WTC11 (cell line): ENCODE measurements at regions not wholly inside any gene's neighbourhood (a gene's known extent, or its start where the extent isn't known, plus 50 kb on each side); places are given as distances from the start of the nearest gene placed in this dataset.

Experiments
- ATF1 ChIP-seq: sonication (generic); formaldehyde crosslinking; IDR thresholded peaks from 2 replicates; pipeline ENCODE4 v1.8.1; 2023; ENCODE audit warnings: mild to moderate bottlenecking, moderate library complexity, missing genetic modification reagents
- CBFB ChIP-seq: sonication (generic); formaldehyde crosslinking; IDR thresholded peaks from 2 replicates; pipeline ENCODE4 v1.8.1; 2022; ENCODE audit warnings: mild to moderate bottlenecking, low read depth, missing genetic modification reagents
- E2F5 ChIP-seq: sonication (generic); formaldehyde crosslinking; IDR thresholded peaks from 2 replicates; pipeline ENCODE4 v1.8.1; 2022; ENCODE audit warnings: mild to moderate bottlenecking, moderate library complexity, missing genetic modification reagents
- HMGXB4 ChIP-seq: sonication (generic); formaldehyde crosslinking; IDR thresholded peaks from 2 replicates; pipeline ENCODE4 v1.8.1; 2023; ENCODE audit warnings: mild to moderate bottlenecking, moderate library complexity, missing genetic modification reagents
- MYBL2 ChIP-seq: sonication (generic); formaldehyde crosslinking; IDR thresholded peaks from 2 replicates; pipeline ENCODE4 v1.8.1; 2023; ENCODE audit warnings: mild to moderate bottlenecking, moderate library complexity, missing genetic modification reagents
- OVOL2 ChIP-seq: fragments of 250-450 bp; sonication (Bioruptor Pico); IDR thresholded peaks from 2 replicates; pipeline ENCODE4 v1.9.0; 2021; ENCODE audit warnings: mild to moderate bottlenecking, borderline replicate concordance
- SMAD3 ChIP-seq: sonication (generic); formaldehyde crosslinking; IDR thresholded peaks from 2 replicates; pipeline ENCODE4 v1.8.0; 2022; ENCODE audit warnings: missing genetic modification reagents, mild to moderate bottlenecking, borderline replicate concordance
- TEAD4 ChIP-seq: sonication (generic); formaldehyde crosslinking; IDR thresholded peaks from 2 replicates; pipeline ENCODE4 v1.8.0; 2022; ENCODE audit warnings: mild to moderate bottlenecking, missing genetic modification reagents
- ZNF232 ChIP-seq: sonication (generic); formaldehyde crosslinking; IDR thresholded peaks from 2 replicates; pipeline ENCODE4 v1.8.0; 2022; ENCODE audit warnings: mild to moderate bottlenecking, missing genetic modification reagents
- ZNF416 ChIP-seq: fragments of 250-450 bp; sonication (Bioruptor Pico); IDR thresholded peaks from 2 replicates; pipeline ENCODE4 v1.9.0; 2021; ENCODE audit warnings: mild to moderate bottlenecking, inconsistent platforms
- TF ChIP-seq, protein P1 (sequence below): sonication (generic); formaldehyde crosslinking; IDR thresholded peaks from 2 replicates; pipeline ENCODE4 v1.8.1; 2022; ENCODE audit warnings: low read depth, missing genetic modification reagents, borderline replicate concordance
- TF ChIP-seq, protein P2 (sequence below): fragments of 200-600 bp; IDR thresholded peaks from 2 replicates; pipeline ENCODE4 v1.8.0; 2022; ENCODE audit warnings: antibody characterized with exemption
- TF ChIP-seq, protein P3 (sequence below): sonication (generic); formaldehyde crosslinking; IDR thresholded peaks from 2 replicates; pipeline ENCODE4 v1.8.0; 2022; ENCODE audit warnings: missing genetic modification reagents

DNA sequence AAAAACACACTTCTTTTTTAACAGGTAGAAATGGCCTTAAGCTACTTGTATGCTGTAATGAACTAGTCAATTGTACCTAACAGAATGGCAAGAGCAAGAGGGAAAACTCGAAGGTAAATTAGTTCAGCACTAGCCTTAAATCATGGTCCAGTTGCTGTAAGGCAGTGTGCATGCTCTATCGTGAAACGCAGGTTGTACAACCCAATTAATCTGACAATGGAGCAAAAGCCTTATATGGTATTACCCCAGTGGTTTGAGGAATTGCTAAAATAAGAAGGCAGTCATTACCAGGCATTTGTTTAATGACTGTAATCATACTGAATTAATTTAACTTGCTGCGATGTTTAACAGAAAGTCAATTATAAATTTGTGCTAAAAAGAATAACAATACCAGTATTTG, 69.3 kb upstream of the SOX4 start:
- TF ChIP-seq ATF1 (no peak), ZNF416 (CRISPR knock-in tag) (no peak), CBFB (no peak), E2F5 (CRISPR knock-in tag) (no peak), SMAD3 (no peak), TEAD4 (no peak), OVOL2 (CRISPR knock-in tag) (no peak), MYBL2 (CRISPR knock-in tag) (no peak), HMGXB4 (CRISPR knock-in tag) (no peak), ZNF232 (CRISPR knock-in tag) (no peak)
- TF ChIP-seq, protein P1, sequence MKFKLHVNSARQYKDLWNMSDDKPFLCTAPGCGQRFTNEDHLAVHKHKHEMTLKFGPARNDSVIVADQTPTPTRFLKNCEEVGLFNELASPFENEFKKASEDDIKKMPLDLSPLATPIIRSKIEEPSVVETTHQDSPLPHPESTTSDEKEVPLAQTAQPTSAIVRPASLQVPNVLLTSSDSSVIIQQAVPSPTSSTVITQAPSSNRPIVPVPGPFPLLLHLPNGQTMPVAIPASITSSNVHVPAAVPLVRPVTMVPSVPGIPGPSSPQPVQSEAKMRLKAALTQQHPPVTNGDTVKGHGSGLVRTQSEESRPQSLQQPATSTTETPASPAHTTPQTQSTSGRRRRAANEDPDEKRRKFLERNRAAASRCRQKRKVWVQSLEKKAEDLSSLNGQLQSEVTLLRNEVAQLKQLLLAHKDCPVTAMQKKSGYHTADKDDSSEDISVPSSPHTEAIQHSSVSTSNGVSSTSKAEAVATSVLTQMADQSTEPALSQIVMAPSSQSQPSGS (CRISPR knock-in tag) = no peak
- TF ChIP-seq, protein P2, sequence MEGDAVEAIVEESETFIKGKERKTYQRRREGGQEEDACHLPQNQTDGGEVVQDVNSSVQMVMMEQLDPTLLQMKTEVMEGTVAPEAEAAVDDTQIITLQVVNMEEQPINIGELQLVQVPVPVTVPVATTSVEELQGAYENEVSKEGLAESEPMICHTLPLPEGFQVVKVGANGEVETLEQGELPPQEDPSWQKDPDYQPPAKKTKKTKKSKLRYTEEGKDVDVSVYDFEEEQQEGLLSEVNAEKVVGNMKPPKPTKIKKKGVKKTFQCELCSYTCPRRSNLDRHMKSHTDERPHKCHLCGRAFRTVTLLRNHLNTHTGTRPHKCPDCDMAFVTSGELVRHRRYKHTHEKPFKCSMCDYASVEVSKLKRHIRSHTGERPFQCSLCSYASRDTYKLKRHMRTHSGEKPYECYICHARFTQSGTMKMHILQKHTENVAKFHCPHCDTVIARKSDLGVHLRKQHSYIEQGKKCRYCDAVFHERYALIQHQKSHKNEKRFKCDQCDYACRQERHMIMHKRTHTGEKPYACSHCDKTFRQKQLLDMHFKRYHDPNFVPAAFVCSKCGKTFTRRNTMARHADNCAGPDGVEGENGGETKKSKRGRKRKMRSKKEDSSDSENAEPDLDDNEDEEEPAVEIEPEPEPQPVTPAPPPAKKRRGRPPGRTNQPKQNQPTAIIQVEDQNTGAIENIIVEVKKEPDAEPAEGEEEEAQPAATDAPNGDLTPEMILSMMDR = no peak
- TF ChIP-seq, protein P3, sequence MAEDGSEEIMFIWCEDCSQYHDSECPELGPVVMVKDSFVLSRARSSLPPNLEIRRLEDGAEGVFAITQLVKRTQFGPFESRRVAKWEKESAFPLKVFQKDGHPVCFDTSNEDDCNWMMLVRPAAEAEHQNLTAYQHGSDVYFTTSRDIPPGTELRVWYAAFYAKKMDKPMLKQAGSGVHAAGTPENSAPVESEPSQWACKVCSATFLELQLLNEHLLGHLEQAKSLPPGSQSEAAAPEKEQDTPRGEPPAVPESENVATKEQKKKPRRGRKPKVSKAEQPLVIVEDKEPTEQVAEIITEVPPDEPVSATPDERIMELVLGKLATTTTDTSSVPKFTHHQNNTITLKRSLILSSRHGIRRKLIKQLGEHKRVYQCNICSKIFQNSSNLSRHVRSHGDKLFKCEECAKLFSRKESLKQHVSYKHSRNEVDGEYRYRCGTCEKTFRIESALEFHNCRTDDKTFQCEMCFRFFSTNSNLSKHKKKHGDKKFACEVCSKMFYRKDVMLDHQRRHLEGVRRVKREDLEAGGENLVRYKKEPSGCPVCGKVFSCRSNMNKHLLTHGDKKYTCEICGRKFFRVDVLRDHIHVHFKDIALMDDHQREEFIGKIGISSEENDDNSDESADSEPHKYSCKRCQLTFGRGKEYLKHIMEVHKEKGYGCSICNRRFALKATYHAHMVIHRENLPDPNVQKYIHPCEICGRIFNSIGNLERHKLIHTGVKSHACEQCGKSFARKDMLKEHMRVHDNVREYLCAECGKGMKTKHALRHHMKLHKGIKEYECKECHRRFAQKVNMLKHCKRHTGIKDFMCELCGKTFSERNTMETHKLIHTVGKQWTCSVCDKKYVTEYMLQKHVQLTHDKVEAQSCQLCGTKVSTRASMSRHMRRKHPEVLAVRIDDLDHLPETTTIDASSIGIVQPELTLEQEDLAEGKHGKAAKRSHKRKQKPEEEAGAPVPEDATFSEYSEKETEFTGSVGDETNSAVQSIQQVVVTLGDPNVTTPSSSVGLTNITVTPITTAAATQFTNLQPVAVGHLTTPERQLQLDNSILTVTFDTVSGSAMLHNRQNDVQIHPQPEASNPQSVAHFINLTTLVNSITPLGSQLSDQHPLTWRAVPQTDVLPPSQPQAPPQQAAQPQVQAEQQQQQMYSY (CRISPR knock-in tag) = no peak
